WTC11 (cell line): ENCODE measurements at regions not wholly inside any gene's neighbourhood (a gene's known extent, or its start where the extent isn't known, plus 50 kb on each side); places are given as distances from the start of the nearest gene placed in this dataset.

Experiments
- ATAC-seq: fragments of 200-7000 bp; cut with Tn5 transposase; 2 replicates; pipeline ENCODE4 v1.10.0; 2021; ENCODE audit warnings: mild to moderate bottlenecking, moderate library complexity
- CTCF ChIA-PET: fragments of 300-600 bp; sonication (Branson Sonifier 250); formaldehyde crosslinking; loops from one replicate; lab custom pipeline; 2021; ENCODE audit warnings: antibody characterized with exemption; lab: Charles Lee
- POLR2A ChIA-PET: fragments of 350-600 bp; sonication (Branson Sonifier 250); formaldehyde crosslinking; loops from one replicate; lab custom pipeline; 2021; ENCODE audit warnings: antibody characterized with exemption; lab: Charles Lee
- DNase-seq: peaks from one replicate; pipeline ENCODE4 v3.0.0; 2021; ENCODE audit warnings: low spot score
- H3K27ac Mint-ChIP-seq: 2 replicates; pipeline ENCODE4 v1.8.0; 2021; ENCODE audit warnings: mixed read lengths
- H3K27me3 Mint-ChIP-seq: 2 replicates; pipeline ENCODE4 v1.8.0; 2021; ENCODE audit warnings: low read depth, mild to moderate bottlenecking, moderate library complexity, mixed read lengths
- H3K36me3 Mint-ChIP-seq: 2 replicates; pipeline ENCODE4 v1.8.0; 2021; ENCODE audit warnings: mixed read lengths
- H3K4me1 Mint-ChIP-seq: 2 replicates; pipeline ENCODE4 v1.8.0; 2022; ENCODE audit warnings: mixed read lengths
- H3K4me3 Mint-ChIP-seq: 2 replicates; pipeline ENCODE4 v1.8.0; 2021; ENCODE audit warnings: mild to moderate bottlenecking, moderate library complexity, mixed read lengths
- H3K9me3 Mint-ChIP-seq: 2 replicates; pipeline ENCODE4 v1.8.0; 2021; ENCODE audit warnings: mixed read lengths
- AFF4 ChIP-seq: sonication (generic); formaldehyde crosslinking; IDR thresholded peaks from 2 replicates; pipeline ENCODE4 v1.8.1; 2023; ENCODE audit warnings: mild to moderate bottlenecking, missing genetic modification reagents, borderline replicate concordance
- ATF3 ChIP-seq: sonication (generic); formaldehyde crosslinking; conservative IDR thresholded peaks from 2 replicates; pipeline ENCODE4 v1.8.1; 2022; ENCODE audit warnings: mild to moderate bottlenecking, missing genetic modification reagents
- ATF6 ChIP-seq: sonication (generic); formaldehyde crosslinking; IDR thresholded peaks from 2 replicates; pipeline ENCODE4 v1.8.1; 2023; ENCODE audit warnings: mild to moderate bottlenecking, missing genetic modification reagents
- CREM ChIP-seq: sonication (generic); formaldehyde crosslinking; IDR thresholded peaks from 2 replicates; pipeline ENCODE4 v1.8.1; 2022; ENCODE audit warnings: mild to moderate bottlenecking, missing genetic modification reagents, moderate library complexity
- E2F4 ChIP-seq: sonication (generic); formaldehyde crosslinking; IDR thresholded peaks from 2 replicates; pipeline ENCODE4 v1.8.1; 2022; ENCODE audit warnings: low read depth, mild to moderate bottlenecking, moderate library complexity, missing genetic modification reagents, borderline replicate concordance
- HMGXB4 ChIP-seq: sonication (generic); formaldehyde crosslinking; IDR thresholded peaks from 2 replicates; pipeline ENCODE4 v1.8.1; 2023; ENCODE audit warnings: mild to moderate bottlenecking, moderate library complexity, missing genetic modification reagents
- JAZF1 ChIP-seq: fragments of 250-450 bp; sonication (Bioruptor Pico); IDR thresholded peaks from 2 replicates; pipeline ENCODE4 v1.9.0; 2021; ENCODE audit warnings: moderate library complexity, mild to moderate bottlenecking, inconsistent platforms
- KAT7 ChIP-seq: sonication (generic); formaldehyde crosslinking; IDR thresholded peaks from 2 replicates; pipeline ENCODE4 v1.8.1; 2023; ENCODE audit warnings: missing genetic modification reagents, mild to moderate bottlenecking, borderline replicate concordance
- MXD4 ChIP-seq: fragments of 250-450 bp; sonication (Bioruptor Pico); IDR thresholded peaks from 2 replicates; pipeline ENCODE4 v1.8.0; 2021; ENCODE audit warnings: mild to moderate bottlenecking, moderate library complexity, borderline replicate concordance
- NFYB ChIP-seq: sonication (generic); formaldehyde crosslinking; conservative IDR thresholded peaks from 2 replicates; pipeline ENCODE4 v1.8.0; 2022; ENCODE audit warnings: low read depth, missing genetic modification reagents
- NR2C2 ChIP-seq: sonication (generic); formaldehyde crosslinking; IDR thresholded peaks from 2 replicates; pipeline ENCODE4 v1.8.0; 2022; ENCODE audit warnings: mild to moderate bottlenecking, missing genetic modification reagents
- ZMAT4 ChIP-seq: fragments of 250-450 bp; sonication (Bioruptor Pico); IDR thresholded peaks from 2 replicates; pipeline ENCODE4 v1.9.0; 2021; ENCODE audit warnings: mild to moderate bottlenecking
- ZNF138 ChIP-seq: sonication (generic); formaldehyde crosslinking; conservative IDR thresholded peaks from 2 replicates; pipeline ENCODE4 v1.8.1; 2022; ENCODE audit warnings: mild to moderate bottlenecking, moderate library complexity, missing genetic modification reagents
- ZNF263 ChIP-seq: sonication (generic); formaldehyde crosslinking; IDR thresholded peaks from 2 replicates; pipeline ENCODE4 v1.8.1; 2022; ENCODE audit warnings: low read depth, mild to moderate bottlenecking, moderate library complexity, missing genetic modification reagents
- ZNF317 ChIP-seq: sonication (generic); formaldehyde crosslinking; IDR thresholded peaks from 2 replicates; pipeline ENCODE4 v1.8.1; 2023; ENCODE audit warnings: low read depth, mild to moderate bottlenecking, moderate library complexity, missing genetic modification reagents, borderline replicate concordance
- ZNF396 ChIP-seq: fragments of 250-450 bp; sonication (Bioruptor Pico); IDR thresholded peaks from 2 replicates; pipeline ENCODE4 v1.8.0; 2021; ENCODE audit warnings: mild to moderate bottlenecking, moderate library complexity, borderline replicate concordance
- ZSCAN18 ChIP-seq: fragments of 250-450 bp; sonication (Bioruptor Pico); IDR thresholded peaks from 2 replicates; pipeline ENCODE4 v2.1.2; 2022; ENCODE audit warnings: mild to moderate bottlenecking, moderate library complexity

- DNase-seq (no peak), ATAC-seq (no peak)
- CTCF ChIA-PET, result interaction anchor here (1.0 to 1.3 kb wide), 2 partner anchors 17 to 53 kb away, joined by 3 to 4 read pairs; no protein-coding TSS in a partner anchor
- no peaks in the 10 kb centered on the region for H3K9me3 Mint-ChIP-seq
- peaks cover 18% of the 10 kb centered on the region for H3K27me3 Mint-ChIP-seq
- H3K27ac Mint-ChIP-seq, result no peak overlapping the region
- peaks cover 6% of the 10 kb centered on the region; the same call in 1 of the 2 replicates for H3K4me1 Mint-ChIP-seq
- H3K36me3 Mint-ChIP-seq, result no peaks in the 10 kb centered on the region
- POLR2A ChIA-PET, result no interaction called here
- no peak for TF ChIP-seq NFYB (CRISPR knock-in tag)
- no peak for TF ChIP-seq HMGXB4 (CRISPR knock-in tag)
- TF ChIP-seq ATF6 (CRISPR knock-in tag), result no peak
- TF ChIP-seq ZNF396, result no peak
- no peak for TF ChIP-seq NR2C2 (CRISPR knock-in tag)
- TF ChIP-seq E2F4, result no peak
- no peak for TF ChIP-seq JAZF1 (CRISPR knock-in tag)
- no peak for TF ChIP-seq ZSCAN18 (CRISPR knock-in tag)
- TF ChIP-seq AFF4, result no peak
- TF ChIP-seq CREM, result no peak
- no peak for TF ChIP-seq ZMAT4
- no peak for TF ChIP-seq MXD4 (CRISPR knock-in tag)
- TF ChIP-seq ATF3 (CRISPR knock-in tag), result no peak
- no peak for TF ChIP-seq ZNF317 (CRISPR knock-in tag)
- no peak for TF ChIP-seq ZNF263 (CRISPR knock-in tag)
- no peak for TF ChIP-seq KAT7 (CRISPR knock-in tag)
- TF ChIP-seq ZNF138 (CRISPR knock-in tag), result no peak
- no peak overlapping the region for H3K4me3 Mint-ChIP-seq
Observed at GRCh38 chr5:56323505-56323904, 90.4 kb upstream of the ANKRD55 start.
